ENCODE measurements at regions not wholly inside any gene's neighbourhood (a gene's known extent, or its start where the extent isn't known, plus 50 kb on each side); places are given as distances from the start of the nearest gene placed in this dataset.

- TF ChIP-seq GATA3 (IDR thresholded peaks at IDR 0.05; ENCODE audit: low read depth, low read length) (no peak), GATA2 (IDR thresholded peaks at IDR 0.05; ENCODE audit: low read depth, low read length) (no peak)
Observed at GRCh38 chr13:87302931-87303330, 368.2 kb upstream of the SLITRK5 start.

GRCh38 chr13:87311165-87311564, 360.0 kb upstream of the SLITRK5 start:
- TF ChIP-seq GATA2 (IDR thresholded peaks at IDR 0.05; ENCODE audit: low read depth, low read length) = no peak
- no peak for TF ChIP-seq GATA3 (IDR thresholded peaks at IDR 0.05; ENCODE audit: low read depth, low read length)

GRCh38 chr13:87314822-87315221, 356.3 kb upstream of the SLITRK5 start:
- TF ChIP-seq GATA2 (IDR thresholded peaks at IDR 0.05; ENCODE audit: low read depth, low read length) (no peak), GATA3 (IDR thresholded peaks at IDR 0.05; ENCODE audit: low read depth, low read length) (no peak)

GRCh38 chr13:87322386-87322785, 348.8 kb upstream of the SLITRK5 start:
- TF ChIP-seq GATA2 (IDR thresholded peaks at IDR 0.05; ENCODE audit: low read depth, low read length) = no peak
- TF ChIP-seq GATA3 (IDR thresholded peaks at IDR 0.05; ENCODE audit: low read depth, low read length) = no peak

- TF ChIP-seq GATA3 (IDR thresholded peaks at IDR 0.05; ENCODE audit: low read depth, low read length) = no peak
- no peak for TF ChIP-seq GATA2 (IDR thresholded peaks at IDR 0.05; ENCODE audit: low read depth, low read length)
Observed at GRCh38 chr13:87324558-87324957, 346.6 kb upstream of the SLITRK5 start.

GRCh38 chr13:87331178-87331577, 340.0 kb upstream of the SLITRK5 start:
- no peak for TF ChIP-seq GATA2 (IDR thresholded peaks at IDR 0.05; ENCODE audit: low read depth, low read length)
- TF ChIP-seq GATA3 (IDR thresholded peaks at IDR 0.05; ENCODE audit: low read depth, low read length) = no peak

- no peak for TF ChIP-seq GATA2 (IDR thresholded peaks at IDR 0.05; ENCODE audit: low read depth, low read length)
- no peak for TF ChIP-seq GATA3 (IDR thresholded peaks at IDR 0.05; ENCODE audit: low read depth, low read length)
Observed at GRCh38 chr13:87333599-87333998, 337.6 kb upstream of the SLITRK5 start.

GRCh38 chr13:87334176-87334575, 337.0 kb upstream of the SLITRK5 start:
- no peak for TF ChIP-seq GATA2 (IDR thresholded peaks at IDR 0.05; ENCODE audit: low read depth, low read length)
- TF ChIP-seq GATA3 (IDR thresholded peaks at IDR 0.05; ENCODE audit: low read depth, low read length) = no peak

GRCh38 chr13:87344176-87344575, 327.0 kb upstream of the SLITRK5 start:
- TF ChIP-seq GATA2 (IDR thresholded peaks at IDR 0.05; ENCODE audit: low read depth, low read length) (no peak), GATA3 (IDR thresholded peaks at IDR 0.05; ENCODE audit: low read depth, low read length) (no peak)

GRCh38 chr13:87355451-87355850, 315.7 kb upstream of the SLITRK5 start:
- TF ChIP-seq GATA2 (IDR thresholded peaks at IDR 0.05; ENCODE audit: low read depth, low read length) (no peak), GATA3 (IDR thresholded peaks at IDR 0.05; ENCODE audit: low read depth, low read length) (no peak)

GRCh38 chr13:87356314-87356713, 314.9 kb upstream of the SLITRK5 start:
- TF ChIP-seq GATA2 (IDR thresholded peaks at IDR 0.05; ENCODE audit: low read depth, low read length) (no peak), GATA3 (IDR thresholded peaks at IDR 0.05; ENCODE audit: low read depth, low read length) (no peak)

- no peak for TF ChIP-seq GATA2 (IDR thresholded peaks at IDR 0.05; ENCODE audit: low read depth, low read length)
- no peak for TF ChIP-seq GATA3 (IDR thresholded peaks at IDR 0.05; ENCODE audit: low read depth, low read length)
Observed at GRCh38 chr13:87358319-87358718, 312.9 kb upstream of the SLITRK5 start.

GRCh38 chr13:87361216-87361615, 310.0 kb upstream of the SLITRK5 start:
- TF ChIP-seq GATA3 (IDR thresholded peaks at IDR 0.05; ENCODE audit: low read depth, low read length) = no peak
- TF ChIP-seq GATA2 (IDR thresholded peaks at IDR 0.05; ENCODE audit: low read depth, low read length) = no peak

GRCh38 chr13:87368639-87369038, 302.5 kb upstream of the SLITRK5 start:
- TF ChIP-seq GATA3 (IDR thresholded peaks at IDR 0.05; ENCODE audit: low read depth, low read length) (no peak), GATA2 (IDR thresholded peaks at IDR 0.05; ENCODE audit: low read depth, low read length) (no peak)

GRCh38 chr13:87376081-87376480, 295.1 kb upstream of the SLITRK5 start:
- TF ChIP-seq GATA3 (IDR thresholded peaks at IDR 0.05; ENCODE audit: low read depth, low read length) = no peak
- no peak for TF ChIP-seq GATA2 (IDR thresholded peaks at IDR 0.05; ENCODE audit: low read depth, low read length)

- TF ChIP-seq GATA2 (IDR thresholded peaks at IDR 0.05; ENCODE audit: low read depth, low read length) (no peak), GATA3 (IDR thresholded peaks at IDR 0.05; ENCODE audit: low read depth, low read length) (no peak)
Observed at GRCh38 chr13:87384099-87384498, 287.1 kb upstream of the SLITRK5 start.
